ENCODE measurements at regions not wholly inside any gene's neighbourhood (a gene's known extent, or its start where the extent isn't known, plus 50 kb on each side); places are given as distances from the start of the nearest gene placed in this dataset.

- no peak for DNase-seq
These were observed 235.1 kb downstream of the PPARGC1A start for GRCh38 chr4:23654791-23655190.

GRCh38 chr4:23648854-23649596 lies 240.8 kb downstream of the PPARGC1A start:
- DNase-seq = no peak

GRCh38 chr4:23635468-23635867 lies 254.4 kb downstream of the PPARGC1A start:
- no peak for DNase-seq

- no peak for DNase-seq
These were observed 258.4 kb downstream of the PPARGC1A start for GRCh38 chr4:23631255-23631950.

GRCh38 chr4:23630110-23630509 lies 259.7 kb downstream of the PPARGC1A start:
- no peak for DNase-seq

- DNase-seq = no peak
These were observed 260.4 kb downstream of the PPARGC1A start for GRCh38 chr4:23629421-23629820.

GRCh38 chr4:23614284-23614892 lies 275.5 kb downstream of the PPARGC1A start:
- DNase-seq = no peak

- no peak for DNase-seq
These were observed 276.1 kb downstream of the PPARGC1A start for GRCh38 chr4:23613782-23614181.

- no peak for DNase-seq
These were observed 287.1 kb downstream of the PPARGC1A start for GRCh38 chr4:23602720-23603119.

- no peak for DNase-seq
These were observed 295.7 kb downstream of the PPARGC1A start for GRCh38 chr4:23594125-23594524.

- DNase-seq = no peak
These were observed 299.4 kb downstream of the PPARGC1A start for GRCh38 chr4:23590431-23590830.

- DNase-seq = no peak
These were observed 305.8 kb downstream of the PPARGC1A start for GRCh38 chr4:23584024-23584423.

- no peak for DNase-seq
These were observed 307.2 kb downstream of the PPARGC1A start for GRCh38 chr4:23582671-23583070.

GRCh38 chr4:23579166-23579565 lies 310.7 kb downstream of the PPARGC1A start:
- no peak for DNase-seq

GRCh38 chr4:23577398-23577797 lies 312.4 kb downstream of the PPARGC1A start:
- no peak for DNase-seq

GRCh38 chr4:23572382-23572781 lies 317.5 kb downstream of the PPARGC1A start:
- DNase-seq = no peak

GRCh38 chr4:23567338-23567737 lies 322.5 kb downstream of the PPARGC1A start:
- DNase-seq = no peak

GRCh38 chr4:23560748-23561147 lies 329.1 kb downstream of the PPARGC1A start:
- no peak for DNase-seq

GRCh38 chr4:23558101-23558500 lies 331.7 kb downstream of the PPARGC1A start:
- DNase-seq = no peak

- DNase-seq = no peak
These were observed 342.2 kb downstream of the PPARGC1A start for GRCh38 chr4:23547601-23548000.

GRCh38 chr4:23547096-23547495 lies 342.8 kb downstream of the PPARGC1A start:
- no peak for DNase-seq

- no peak for DNase-seq
These were observed 349.8 kb downstream of the PPARGC1A start for GRCh38 chr4:23539969-23540569.

- DNase-seq = no peak
These were observed 356.0 kb downstream of the PPARGC1A start for GRCh38 chr4:23533859-23534258.

GRCh38 chr4:23516716-23517115 lies 373.1 kb downstream of the PPARGC1A start:
- no peak for DNase-seq

Measured in CD4-positive, alpha-beta T cell treated with Interleukin-4 for 4 hours (primary cell).